ENCODE measurements at regions not wholly inside any gene's neighbourhood (a gene's known extent, or its start where the extent isn't known, plus 50 kb on each side); places are given as distances from the start of the nearest gene placed in this dataset.

DNA sequence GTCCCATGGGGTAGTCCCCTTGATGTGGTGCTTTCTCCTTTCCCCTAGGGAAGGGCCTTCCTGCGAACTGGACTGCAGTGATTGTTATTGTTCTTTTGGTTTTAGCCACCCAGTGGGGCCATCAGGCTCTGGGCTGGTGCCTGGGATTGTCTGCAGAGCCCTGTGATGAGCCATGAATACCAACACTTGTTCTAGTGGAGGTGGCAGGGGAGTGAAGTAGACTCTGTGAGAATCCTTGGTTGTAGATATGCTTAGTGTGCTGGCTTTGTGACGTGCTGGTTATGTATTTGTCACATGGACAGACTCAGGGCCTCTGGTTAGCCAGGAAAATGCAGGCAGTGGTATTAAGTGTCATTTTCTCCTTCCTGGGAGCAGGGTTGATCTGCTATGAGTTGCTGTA, 51.8 kb upstream of the NDUFB4 start:
- DNase-seq (ENCODE audit: low read depth) = no peak

DNA sequence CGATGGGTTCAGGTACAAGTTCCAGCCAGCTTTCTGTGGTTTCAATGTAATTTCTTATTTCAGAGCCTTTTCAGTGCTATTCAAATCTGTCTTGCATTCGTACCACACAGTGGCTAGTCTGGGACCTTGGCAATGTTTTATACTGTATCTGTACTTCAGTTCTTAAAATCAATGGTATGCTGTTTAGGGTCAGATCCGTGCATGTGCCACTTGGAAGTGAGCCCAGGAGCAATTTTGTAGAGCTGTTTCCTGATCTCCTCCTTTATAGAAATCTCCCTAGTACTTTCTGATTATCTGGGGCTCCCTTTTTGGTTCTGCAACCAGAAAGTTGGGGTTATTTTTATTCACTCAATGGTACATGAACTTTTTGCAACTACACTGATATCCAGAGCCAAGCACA, 59.5 kb upstream of the NDUFB4 start:
- DNase-seq (ENCODE audit: low read depth) = no peak

DNA sequence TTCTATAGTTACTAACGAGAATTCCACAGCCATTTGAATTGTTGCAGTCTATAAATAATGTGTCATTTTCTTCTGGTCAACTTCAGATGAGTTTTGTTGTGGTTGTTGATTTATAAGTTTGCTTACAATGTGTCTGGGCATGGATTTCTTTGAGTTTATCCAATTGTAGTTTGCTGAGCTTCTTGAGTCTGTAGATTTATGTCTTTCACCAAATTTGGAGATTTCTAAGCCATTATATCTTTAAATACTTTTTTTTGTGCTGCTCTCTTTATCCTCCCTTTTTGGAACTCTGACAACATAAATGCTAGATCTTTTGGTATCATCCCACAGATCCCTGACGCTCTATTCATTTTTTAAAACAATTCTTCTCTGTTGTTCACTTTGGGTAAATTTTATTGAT, 63.2 kb upstream of the NDUFB4 start:
- no peak for DNase-seq (ENCODE audit: low read depth)

DNA sequence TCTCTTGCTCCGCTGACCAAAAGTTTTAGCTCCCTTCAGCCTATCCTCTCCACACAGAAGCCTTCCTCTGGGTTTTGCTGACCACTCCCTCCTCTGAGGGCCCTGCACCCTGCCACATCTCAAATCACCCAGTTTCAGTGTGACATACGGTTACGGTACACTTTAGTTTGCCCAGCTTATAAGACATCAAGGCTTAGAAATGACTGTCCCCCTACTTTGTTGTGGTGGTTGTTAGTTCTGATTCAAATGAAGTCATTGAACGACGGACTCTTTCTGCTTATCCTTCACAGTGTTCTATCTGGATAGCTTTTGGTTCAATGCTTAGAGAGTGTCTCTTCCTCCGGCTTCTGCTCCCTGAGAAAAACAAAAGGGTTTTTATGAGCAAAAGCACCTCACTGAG, 68.0 kb upstream of the NDUFB4 start:
- DNase-seq (ENCODE audit: low read depth) = no peak

GRCh38 chr3:120526011-120526870, 69.9 kb upstream of the NDUFB4 start:
- no peak for DNase-seq (ENCODE audit: low read depth)

DNA sequence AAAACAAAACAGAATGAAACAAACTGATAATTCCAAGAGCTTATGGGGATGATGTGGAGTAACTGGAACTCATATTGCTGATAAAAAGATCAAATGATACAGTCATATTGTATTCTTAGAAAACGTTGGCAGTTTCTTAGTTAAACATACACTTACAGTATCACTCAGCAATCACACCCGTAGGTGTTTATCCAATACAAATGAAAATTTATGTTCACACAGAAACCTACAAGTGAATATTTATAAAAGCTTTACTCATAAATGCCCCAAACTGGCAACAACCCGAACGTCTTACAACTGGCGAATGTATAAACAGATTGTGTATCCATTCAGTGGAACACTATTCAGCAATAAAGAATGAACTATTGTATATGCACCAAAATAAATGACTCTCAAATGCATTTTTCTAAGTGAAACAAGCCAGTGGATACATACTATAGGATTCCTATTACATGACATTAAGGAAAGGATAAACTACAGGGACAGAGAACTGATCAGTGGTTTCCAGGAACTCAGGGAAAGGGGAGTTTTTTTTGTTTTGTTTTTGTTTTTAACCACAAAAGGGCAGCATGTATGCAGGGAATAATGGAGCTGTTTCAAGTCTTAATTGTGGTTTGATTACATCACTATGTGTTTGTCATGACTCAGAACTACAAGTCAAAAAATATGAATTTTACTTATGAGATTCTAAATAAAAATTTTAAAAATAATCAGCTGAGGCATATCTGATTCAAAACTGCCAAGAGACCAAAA, 71.8 kb upstream of the NDUFB4 start:
- no peak for DNase-seq (ENCODE audit: low read depth)

GRCh38 chr3:120516136-120516535, 65.3 kb upstream of the FSTL1 start:
- DNase-seq (ENCODE audit: low read depth) = no peak

- no peak for DNase-seq (ENCODE audit: low read depth)
Observed at GRCh38 chr3:120512655-120513054, 61.9 kb upstream of the FSTL1 start.

- peak; percentile 35 for DNase-seq (ENCODE audit: low read depth)
Observed at GRCh38 chr3:120506828-120507774, 56.3 kb upstream of the FSTL1 start.

GRCh38 chr3:120506076-120506827, 55.5 kb upstream of the FSTL1 start:
- peak; percentile 22 for DNase-seq (ENCODE audit: low read depth)

- no peak for DNase-seq (ENCODE audit: low read depth)
Observed at GRCh38 chr3:120503727-120504616, 53.2 kb upstream of the FSTL1 start.

DNA sequence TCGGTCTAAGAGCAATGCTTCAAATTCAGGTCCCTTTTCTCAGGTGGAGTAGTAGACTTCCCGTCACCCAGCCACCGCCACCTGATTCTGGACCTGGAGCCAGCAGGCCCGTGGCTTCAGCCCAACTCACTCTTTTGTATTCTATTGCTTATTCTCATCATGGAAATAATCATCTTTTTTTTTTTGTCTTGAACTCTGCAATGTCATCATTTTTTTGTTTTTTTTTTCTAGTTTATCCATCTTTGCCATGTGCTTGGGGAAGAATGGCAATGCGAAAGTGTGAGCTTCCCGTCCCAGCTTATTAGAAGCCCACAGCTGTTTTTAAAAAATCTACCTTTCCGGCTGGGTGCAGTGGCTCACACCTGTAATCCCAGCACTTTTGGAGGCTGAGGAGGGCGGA, 51.3 kb upstream of the FSTL1 start:
- DNase-seq (ENCODE audit: low read depth) = no peak

Measured in HS-27A (cell line).